Endothelial cell of umbilical vein (primary cell): ENCODE measurements at regions not wholly inside any gene's neighbourhood (a gene's known extent, or its start where the extent isn't known, plus 50 kb on each side); places are given as distances from the start of the nearest gene placed in this dataset.

ENCODE experiments used
- BruUV-seq: library from RNA; stranded (reverse); fragments of 400-500 nt; replicated peaks from 2 replicates; lab custom pipeline; 2021; lab: Mats Ljungman, UMichigan
- CTCF ChIA-PET: fragments of 300-600, 350-600 bp; sonication (Branson Sonifier 250); formaldehyde crosslinking; loops from one replicate; lab custom pipeline; 2021; ENCODE audit warnings: antibody characterized with exemption, inconsistent platforms; lab: Charles Lee
- POLR2A ChIA-PET: fragments of 300-600, 350-600 bp; sonication (Branson Sonifier 250); formaldehyde crosslinking; loops from one replicate; lab custom pipeline; 2021; ENCODE audit warnings: antibody characterized with exemption, inconsistent platforms; lab: Charles Lee
- DNase-seq: peaks from one replicate; pipeline ENCODE4 v3.0.0-alpha.2; 2011; ENCODE audit warnings: low read depth, low spot score
- FAIRE-seq: peaks from 2 replicates; lab custom pipeline; 2011; peaks lifted over from hg19 to GRCh38; lab: Jason Lieb, UNC
- H2AFZ ChIP-seq: 2 replicates; pipeline ENCODE4 v1.6.0; 2012; ENCODE audit warnings: low read depth, low read length, control low read depth, inconsistent platforms
- H3K27ac ChIP-seq: 2 replicates; pipeline ENCODE4 v1.5.1; 2011; ENCODE audit warnings: low read depth, mild to moderate bottlenecking, control low read depth, low read length, moderate library complexity; ENCODE audit not compliant: insufficient read depth
- H3K27me3 ChIP-seq, 2 experiments: 2 replicates each; pipeline versions ENCODE4 v1.6.0 to v1.6.1; 2011; ENCODE audit warnings: low read length in 2 of 2, mixed read lengths in 1 of 2; ENCODE audit not compliant: control insufficient read depth in 2 of 2, insufficient read depth in 2 of 2
- H3K36me3 ChIP-seq, 2 experiments: 2 replicates in 1 of 2; 3 replicates in 1 of 2; pipeline ENCODE4 v1.5.1; 2011; ENCODE audit warnings: low read length in 2 of 2, mild to moderate bottlenecking in 1 of 2, moderate library complexity in 1 of 2; ENCODE audit not compliant: control insufficient read depth in 2 of 2, insufficient read depth in 2 of 2; ENCODE audit errors: extremely low read depth in 1 of 2
- H3K4me1 ChIP-seq: 3 replicates; pipeline ENCODE4 v1.5.1; 2011; ENCODE audit warnings: mild to moderate bottlenecking, low read length; ENCODE audit not compliant: control insufficient read depth, insufficient read depth; ENCODE audit errors: extremely low read depth
- H3K4me2 ChIP-seq: 2 replicates; pipeline ENCODE4 v1.6.1; 2011; ENCODE audit warnings: low read length, control low read depth, mixed read lengths; ENCODE audit not compliant: insufficient read depth
- H3K4me3 ChIP-seq, 3 experiments: fragments of 200-600 bp in 1 of 3; sonication (generic), shearing (Covaris generic) in 1 of 3; replicated peaks in 1 of 3; 2 replicates each; pipeline ENCODE4 v1.5.1; 2011 to 2016; ENCODE audit warnings: control low read depth in 3 of 3, low read length in 3 of 3, mild to moderate bottlenecking in 2 of 3, inconsistent platforms in 1 of 3, low read depth in 1 of 3, moderate library complexity in 1 of 3; ENCODE audit not compliant: insufficient read depth in 1 of 3
- H3K79me2 ChIP-seq: 2 replicates; pipeline ENCODE4 v1.6.0; 2012; ENCODE audit warnings: low read length, inconsistent platforms; ENCODE audit not compliant: control insufficient read depth, insufficient read depth
- H3K9ac ChIP-seq: replicated peaks from 2 replicates; pipeline ENCODE3; 2011; ENCODE audit warnings: low read length, control low read depth; ENCODE audit not compliant: insufficient read depth; ENCODE audit errors: extremely low read depth
- H3K9me1 ChIP-seq: replicated peaks from 3 replicates; pipeline ENCODE4 v1.6.0; 2011; ENCODE audit warnings: mild to moderate bottlenecking, low read length; ENCODE audit not compliant: control insufficient read depth, insufficient read depth; ENCODE audit errors: extremely low read depth
- H3K9me3 ChIP-seq: replicated peaks from 2 replicates; pipeline ENCODE4 v1.5.1; 2012; ENCODE audit warnings: low read length, inconsistent platforms; ENCODE audit not compliant: control insufficient read depth, insufficient read depth
- H4K20me1 ChIP-seq: replicated peaks from 2 replicates; pipeline ENCODE3; 2011; ENCODE audit warnings: mild to moderate bottlenecking, low read length; ENCODE audit not compliant: control insufficient read depth, insufficient read depth; ENCODE audit errors: extremely low read depth
- CTCF ChIP-seq, 2 donors: IDR thresholded peaks; 1 replicate in 1 of 2; 2 replicates in 1 of 2; pipeline ENCODE4 v1.5.1; 2011; ENCODE audit warnings: low read length in 2 of 2, mild to moderate bottlenecking in 2 of 2, moderate library complexity in 2 of 2, control low read depth in 1 of 2, inconsistent platforms in 1 of 2, low read depth in 1 of 2; ENCODE audit not compliant: insufficient read depth in 1 of 2; ENCODE audit errors: extremely low read depth in 1 of 2
- EZH2 ChIP-seq: IDR thresholded peaks from 2 replicates; pipeline ENCODE4 v1.6.1; 2012; ENCODE audit warnings: borderline replicate concordance, low read depth, mild to moderate bottlenecking, moderate library complexity, low read length, inconsistent platforms; ENCODE audit not compliant: severe bottlenecking
- FOS ChIP-seq: IDR thresholded peaks from 2 replicates; pipeline ENCODE4 v1.6.1; 2011; ENCODE audit warnings: mild to moderate bottlenecking, low read length, moderate library complexity, borderline replicate concordance; ENCODE audit not compliant: insufficient read depth
- GATA2 ChIP-seq: IDR thresholded peaks from 2 replicates; pipeline ENCODE4 v1.7.0; 2011; ENCODE audit warnings: low read depth, mild to moderate bottlenecking, moderate library complexity, mixed read lengths, low read length; ENCODE audit not compliant: insufficient read length, insufficient read depth
- JUN ChIP-seq: IDR thresholded peaks from 2 replicates; pipeline ENCODE4 v1.6.1; 2011; ENCODE audit warnings: borderline replicate concordance, low read depth; ENCODE audit not compliant: insufficient read length, insufficient read depth
- MAX ChIP-seq: IDR thresholded peaks from 2 replicates; pipeline ENCODE4 v1.6.1; 2011; ENCODE audit not compliant: insufficient read depth, insufficient read length
- MYC ChIP-seq: IDR thresholded peaks from one replicate; pipeline ENCODE4 v1.6.1; 2011; ENCODE audit warnings: mild to moderate bottlenecking, low read depth, low read length
- POLR2A ChIP-seq: IDR thresholded peaks from 2 replicates; pipeline ENCODE4 v1.6.1; 2012; ENCODE audit warnings: low read depth, mild to moderate bottlenecking, control low read depth, low read length
- POLR2AphosphoS5 ChIP-seq: IDR thresholded peaks from 2 replicates; pipeline ENCODE4 v1.6.1; 2012; ENCODE audit warnings: low read depth, mild to moderate bottlenecking, control low read depth, low read length, moderate library complexity; ENCODE audit not compliant: insufficient read depth
- dilution Hi-C: fragments of 300-500 bp; cut with MboI; formaldehyde crosslinking; loops from one replicate; pipeline ENCODE4 v1.15.0; 2019; ENCODE audit warnings: low sequenced_read_pairs; ENCODE audit not compliant: extremely low pct_ligation_motif_present
- intact Hi-C: fragments of 100-400 bp; cut with micrococcal nuclease; formaldehyde crosslinking; loops from one replicate; pipeline ENCODE4 v1.10.0; 2022

- CTCF ChIA-PET, result no interaction called here
- BruUV-seq, result no TSS peak
These were observed 1718.8 kb upstream of the PCDH10 start for GRCh38 chr4:131430302-131430701.

More at GRCh38 chr4:131430302-131430701, 1718.8 kb upstream of the PCDH10 start:
- intact Hi-C loops (no loop called here), dilution Hi-C loops (no loop called here)
- H4K20me1 ChIP-seq, result no peaks in the 10 kb centered on the region
- H3K27me3 ChIP-seq, result no peaks in the 10 kb centered on the region
- H2AFZ ChIP-seq, result no peak overlapping the region
- DNase-seq, result no peak
- no peak for TF ChIP-seq CTCF (IDR thresholded peaks at IDR 0.05; ENCODE audit: extremely low read depth in 1 of 2, insufficient read depth in 1 of 2, low read depth in 1 of 2, low read length in 2 of 2)
- no peak for TF ChIP-seq EZH2
- TF ChIP-seq MAX, result no peak
- no peak for TF ChIP-seq POLR2AphosphoS5
- no peak for TF ChIP-seq POLR2A
- TF ChIP-seq JUN, result no peak
- no peak for TF ChIP-seq FOS
- TF ChIP-seq MYC, result no peak
- TF ChIP-seq GATA2, result no peak
- H3K9ac ChIP-seq, result no peak overlapping the region
- H3K4me1 ChIP-seq, result no peaks in the 10 kb centered on the region
- H3K79me2 ChIP-seq, result no peaks in the 10 kb centered on the region
- H3K9me3 ChIP-seq, result no peaks in the 10 kb centered on the region
- no peaks in the 10 kb centered on the region for H3K9me1 ChIP-seq
- POLR2A ChIA-PET, result no interaction called here
- no peak for FAIRE-seq
- no peaks in the 10 kb centered on the region for H3K36me3 ChIP-seq
- H3K4me3 ChIP-seq, result no peak overlapping the region
- H3K4me2 ChIP-seq, result no peak overlapping the region
- no peak overlapping the region for H3K27ac ChIP-seq
